ENCODE measurements at regions not wholly inside any gene's neighbourhood (a gene's known extent, or its start where the extent isn't known, plus 50 kb on each side); places are given as distances from the start of the nearest gene placed in this dataset.

GRCh38 chr1:232218955-232219865, 410.7 kb downstream of the SIPA1L2 start:
- no peak for TF ChIP-seq L3MBTL2 (conservative IDR thresholded peaks at IDR 0.05)
- no peak for TF ChIP-seq PKNOX1 (IDR thresholded peaks at IDR 0.05)
- TF ChIP-seq SUZ12 (IDR thresholded peaks at IDR 0.05): no peak
- no peak for TF ChIP-seq BHLHE40 (IDR thresholded peaks at IDR 0.05; ENCODE audit: borderline replicate concordance)
- no peak for TF ChIP-seq ZNF384 (IDR thresholded peaks at IDR 0.05)
- TF ChIP-seq ARNT (IDR thresholded peaks at IDR 0.05): no peak
- TF ChIP-seq SP1 (IDR thresholded peaks at IDR 0.05): no peak
- TF ChIP-seq FOXK2 (IDR thresholded peaks at IDR 0.05): no peak
- no peak for TF ChIP-seq FOXM1 (IDR thresholded peaks at IDR 0.05; ENCODE audit: borderline replicate concordance)
- TF ChIP-seq FOXA1 (IDR thresholded peaks at IDR 0.05): no peak
